Lower leg skin (tissue), 3 donors: ENCODE measurements at regions not wholly inside any gene's neighbourhood (a gene's known extent, or its start where the extent isn't known, plus 50 kb on each side); places are given as distances from the start of the nearest gene placed in this dataset.

Source experiments
- POLR2A ChIP-seq, 2 donors: fragments of 450-650 bp; IDR thresholded peaks; one replicate each; pipeline ENCODE4 v1.6.1; 2016 to 2017; ENCODE audit warnings: antibody characterized with exemption in 2 of 2, mild to moderate bottlenecking in 1 of 2, moderate library complexity in 1 of 2
- TF ChIP-seq, protein P1 (sequence below), 3 donors: fragments of 450-650 bp; IDR thresholded peaks; one replicate each; pipeline ENCODE4 v1.5.1; 2016; ENCODE audit warnings: antibody characterized with exemption in 3 of 3, mild to moderate bottlenecking in 3 of 3, moderate library complexity in 2 of 3

GRCh38 chr14:104401785-104402184 is 177.8 kb upstream of the C14orf180 start:
- TF ChIP-seq, protein P1, sequence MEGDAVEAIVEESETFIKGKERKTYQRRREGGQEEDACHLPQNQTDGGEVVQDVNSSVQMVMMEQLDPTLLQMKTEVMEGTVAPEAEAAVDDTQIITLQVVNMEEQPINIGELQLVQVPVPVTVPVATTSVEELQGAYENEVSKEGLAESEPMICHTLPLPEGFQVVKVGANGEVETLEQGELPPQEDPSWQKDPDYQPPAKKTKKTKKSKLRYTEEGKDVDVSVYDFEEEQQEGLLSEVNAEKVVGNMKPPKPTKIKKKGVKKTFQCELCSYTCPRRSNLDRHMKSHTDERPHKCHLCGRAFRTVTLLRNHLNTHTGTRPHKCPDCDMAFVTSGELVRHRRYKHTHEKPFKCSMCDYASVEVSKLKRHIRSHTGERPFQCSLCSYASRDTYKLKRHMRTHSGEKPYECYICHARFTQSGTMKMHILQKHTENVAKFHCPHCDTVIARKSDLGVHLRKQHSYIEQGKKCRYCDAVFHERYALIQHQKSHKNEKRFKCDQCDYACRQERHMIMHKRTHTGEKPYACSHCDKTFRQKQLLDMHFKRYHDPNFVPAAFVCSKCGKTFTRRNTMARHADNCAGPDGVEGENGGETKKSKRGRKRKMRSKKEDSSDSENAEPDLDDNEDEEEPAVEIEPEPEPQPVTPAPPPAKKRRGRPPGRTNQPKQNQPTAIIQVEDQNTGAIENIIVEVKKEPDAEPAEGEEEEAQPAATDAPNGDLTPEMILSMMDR (IDR thresholded peaks at IDR 0.05), result no peak
- no peak for TF ChIP-seq POLR2A (IDR thresholded peaks at IDR 0.05)
